GM12891 (cell line): ENCODE measurements at regions not wholly inside any gene's neighbourhood (a gene's known extent, or its start where the extent isn't known, plus 50 kb on each side); places are given as distances from the start of the nearest gene placed in this dataset.

Source experiments
- PAX5 ChIP-seq: IDR thresholded peaks from 2 replicates; pipeline ENCODE4 v1.6.1; 2011; ENCODE audit warnings: low read length, moderate library complexity, mild to moderate bottlenecking; ENCODE audit not compliant: insufficient read depth, severe bottlenecking
- POLR2A ChIP-seq: IDR thresholded peaks from 2 replicates; pipeline ENCODE4 v1.6.1; 2011; ENCODE audit warnings: low read depth, low read length, control low read depth
- POLR2AphosphoS5 ChIP-seq: IDR thresholded peaks from 2 replicates; pipeline ENCODE4 v1.6.1; 2011; ENCODE audit warnings: low read depth, low read length, control low read depth
- POU2F2 ChIP-seq: IDR thresholded peaks from 2 replicates; pipeline ENCODE4 v1.6.1; 2011; ENCODE audit warnings: low read depth, mild to moderate bottlenecking, control low read depth, low read length, moderate library complexity
- SPI1 ChIP-seq: IDR thresholded peaks from 2 replicates; pipeline ENCODE4 v1.6.1; 2011; ENCODE audit warnings: low read depth, low read length, control low read depth
- TAF1 ChIP-seq: IDR thresholded peaks from 2 replicates; pipeline ENCODE4 v1.6.1; 2011; ENCODE audit warnings: low read depth, low read length, control low read depth

- no peak for TF ChIP-seq POLR2A
- TF ChIP-seq TAF1, result no peak
- TF ChIP-seq POLR2AphosphoS5, result no peak
- TF ChIP-seq POU2F2, result no peak
- no peak for TF ChIP-seq PAX5
- no peak for TF ChIP-seq SPI1
Measured at GRCh38 chr4:37139987-37140386, 104.6 kb upstream of the NWD2 start.
